ENCODE measurements at regions not wholly inside any gene's neighbourhood (a gene's known extent, or its start where the extent isn't known, plus 50 kb on each side); places are given as distances from the start of the nearest gene placed in this dataset.

DNA sequence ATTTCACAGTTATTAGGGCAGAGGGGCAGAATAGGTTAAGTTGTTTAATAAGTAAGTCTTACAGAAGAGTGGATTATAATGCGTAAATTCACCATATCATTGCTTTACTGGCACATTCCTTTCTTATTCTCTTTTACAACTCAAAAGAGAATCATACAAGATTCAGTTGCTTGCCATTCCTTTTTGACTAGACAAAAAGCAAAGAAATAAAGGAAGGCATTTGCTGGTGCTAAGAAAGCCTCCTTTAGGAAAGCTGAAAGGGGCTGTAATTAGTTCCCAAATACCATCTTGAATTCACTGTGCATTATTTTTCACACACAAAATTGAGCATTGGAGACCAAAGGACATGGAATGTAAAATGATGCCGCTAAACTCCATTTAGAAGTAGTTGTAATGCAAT, 499.3 kb downstream of the NXPH1 start:
- H3K4me1 ChIP-seq: no peaks in the 10 kb centered on the region
- H3K4me3 ChIP-seq: no peak overlapping the region
- TF ChIP-seq, protein P1, sequence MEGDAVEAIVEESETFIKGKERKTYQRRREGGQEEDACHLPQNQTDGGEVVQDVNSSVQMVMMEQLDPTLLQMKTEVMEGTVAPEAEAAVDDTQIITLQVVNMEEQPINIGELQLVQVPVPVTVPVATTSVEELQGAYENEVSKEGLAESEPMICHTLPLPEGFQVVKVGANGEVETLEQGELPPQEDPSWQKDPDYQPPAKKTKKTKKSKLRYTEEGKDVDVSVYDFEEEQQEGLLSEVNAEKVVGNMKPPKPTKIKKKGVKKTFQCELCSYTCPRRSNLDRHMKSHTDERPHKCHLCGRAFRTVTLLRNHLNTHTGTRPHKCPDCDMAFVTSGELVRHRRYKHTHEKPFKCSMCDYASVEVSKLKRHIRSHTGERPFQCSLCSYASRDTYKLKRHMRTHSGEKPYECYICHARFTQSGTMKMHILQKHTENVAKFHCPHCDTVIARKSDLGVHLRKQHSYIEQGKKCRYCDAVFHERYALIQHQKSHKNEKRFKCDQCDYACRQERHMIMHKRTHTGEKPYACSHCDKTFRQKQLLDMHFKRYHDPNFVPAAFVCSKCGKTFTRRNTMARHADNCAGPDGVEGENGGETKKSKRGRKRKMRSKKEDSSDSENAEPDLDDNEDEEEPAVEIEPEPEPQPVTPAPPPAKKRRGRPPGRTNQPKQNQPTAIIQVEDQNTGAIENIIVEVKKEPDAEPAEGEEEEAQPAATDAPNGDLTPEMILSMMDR (IDR thresholded peaks at IDR 0.05): no peak
- H3K27ac ChIP-seq: no peak overlapping the region
- H3K36me3 ChIP-seq: no peaks in the 10 kb centered on the region
- no peaks in the 10 kb centered on the region for H3K27me3 ChIP-seq
- no peak for DNase-seq (ENCODE audit: low spot score)
- H3K9me3 ChIP-seq: no peaks in the 10 kb centered on the region

DNA sequence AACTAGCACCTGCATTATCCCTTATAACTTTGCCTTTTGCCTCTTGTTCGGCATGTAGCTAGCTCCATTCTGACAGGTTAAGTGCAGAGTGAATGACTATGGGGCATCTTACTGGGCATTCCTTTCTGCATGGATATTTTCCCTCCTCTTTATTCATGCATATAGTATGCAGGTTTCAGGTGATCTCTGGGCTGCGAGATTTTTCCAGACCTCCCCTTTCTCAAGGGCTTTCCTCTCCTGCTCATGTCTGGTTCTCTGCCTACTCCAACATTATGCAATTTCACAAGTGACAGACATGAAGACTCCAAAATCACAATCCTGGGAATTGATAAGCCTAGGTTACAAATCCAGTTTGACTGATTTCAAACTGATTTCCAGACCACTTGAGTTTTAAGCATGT, 503.8 kb downstream of the NXPH1 start:
- H3K36me3 ChIP-seq: no peaks in the 10 kb centered on the region
- H3K4me3 ChIP-seq: no peak overlapping the region
- no peaks in the 10 kb centered on the region for H3K9me3 ChIP-seq
- H3K27ac ChIP-seq: no peak overlapping the region
- TF ChIP-seq, protein P1 (IDR thresholded peaks at IDR 0.05): no peak
- H3K4me1 ChIP-seq: no peaks in the 10 kb centered on the region
- DNase-seq (ENCODE audit: low spot score): no peak
- H3K27me3 ChIP-seq: no peaks in the 10 kb centered on the region

DNA sequence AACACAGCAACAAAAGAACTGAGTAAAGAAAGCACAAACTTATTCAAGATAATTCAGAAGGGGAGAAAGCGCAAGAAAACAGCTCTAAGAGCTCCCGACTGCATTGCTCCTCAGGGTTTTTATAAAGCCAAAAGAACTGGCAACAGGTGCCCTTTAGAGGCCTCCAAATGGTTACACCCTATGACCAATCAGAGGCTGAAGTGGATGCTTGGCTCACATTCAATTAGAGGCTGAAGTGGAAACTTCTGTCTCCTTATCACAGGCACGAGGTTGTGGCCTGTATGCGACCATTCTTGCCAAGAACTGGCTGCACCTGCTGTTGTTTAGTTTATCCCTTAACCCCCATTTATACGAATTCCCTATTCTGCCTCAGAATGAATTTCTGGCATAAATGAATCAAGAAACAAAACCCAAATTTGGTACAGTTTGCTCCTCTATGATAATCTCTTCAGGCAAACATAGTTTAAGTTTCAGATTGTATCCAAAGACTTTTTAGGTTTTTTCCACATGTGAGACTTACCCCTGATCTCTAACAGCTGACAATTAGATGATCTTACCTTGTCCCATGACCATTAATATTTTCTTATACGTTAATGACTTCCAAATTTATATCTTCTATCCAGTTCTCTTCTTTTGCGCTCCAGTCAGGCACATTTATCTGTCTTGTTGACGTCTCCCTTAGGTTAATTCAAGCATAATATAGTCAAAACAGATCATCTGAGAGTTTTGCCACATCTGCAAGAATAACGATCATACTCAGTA, 504.8 kb downstream of the NXPH1 start:
- no peak overlapping the region for H3K4me3 ChIP-seq
- no peaks in the 10 kb centered on the region for H3K36me3 ChIP-seq
- no peaks in the 10 kb centered on the region for H3K9me3 ChIP-seq
- TF ChIP-seq, protein P1 (IDR thresholded peaks at IDR 0.05): no peak
- H3K4me1 ChIP-seq: no peaks in the 10 kb centered on the region
- no peak for DNase-seq (ENCODE audit: low spot score)
- no peaks in the 10 kb centered on the region for H3K27me3 ChIP-seq
- no peak overlapping the region for H3K27ac ChIP-seq

DNA sequence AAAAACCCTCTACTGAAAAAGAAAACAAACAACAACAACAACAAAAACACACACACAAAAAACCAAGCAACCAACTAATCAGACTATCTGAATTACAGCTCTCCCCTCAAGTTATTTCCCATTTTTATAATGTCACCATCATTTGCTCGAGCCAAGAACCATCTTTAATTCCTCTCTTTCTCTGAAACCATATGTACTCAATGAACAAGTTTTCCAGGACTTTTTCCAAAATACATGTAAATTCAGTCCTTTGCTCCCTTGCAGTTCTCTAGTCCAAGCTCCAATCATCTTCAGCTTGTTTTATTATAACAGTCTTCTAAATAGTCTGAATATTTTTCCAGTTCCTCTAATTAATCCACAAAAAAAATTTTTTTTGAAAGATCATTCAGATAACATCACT, 506.0 kb downstream of the NXPH1 start:
- Histone ChIP-seq H3K36me3 (no peaks in the 10 kb centered on the region), H3K9me3 (no peaks in the 10 kb centered on the region), H3K27me3 (no peaks in the 10 kb centered on the region), H3K4me1 (no peaks in the 10 kb centered on the region), H3K4me3 (no peak overlapping the region), H3K27ac (no peak overlapping the region)
- DNase-seq (ENCODE audit: low spot score): no peak
- TF ChIP-seq, protein P1 (IDR thresholded peaks at IDR 0.05): no peak

DNA sequence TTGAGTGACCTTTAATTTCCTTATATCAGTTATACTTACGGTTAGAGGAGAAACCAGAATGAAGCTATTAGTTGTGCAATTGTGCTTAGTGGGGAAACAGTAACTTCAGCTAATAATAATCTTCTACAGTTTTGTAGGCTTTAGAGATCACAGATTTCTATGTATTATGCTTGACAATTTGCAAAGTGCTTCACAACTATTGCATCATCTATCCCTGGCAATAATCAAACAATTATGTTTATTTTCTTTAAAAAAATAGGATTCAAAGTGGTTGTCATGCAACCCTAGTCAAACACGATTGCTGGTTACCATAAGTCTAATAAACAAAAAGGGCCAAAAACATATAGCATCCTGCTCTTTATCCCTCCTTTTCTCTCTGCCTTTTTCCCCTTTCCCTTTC, 530.3 kb downstream of the NXPH1 start:
- Histone ChIP-seq H3K27ac (no peak overlapping the region), H3K9me3 (no peaks in the 10 kb centered on the region), H3K27me3 (no peaks in the 10 kb centered on the region), H3K36me3 (no peaks in the 10 kb centered on the region), H3K4me3 (no peak overlapping the region), H3K4me1 (no peaks in the 10 kb centered on the region)
- TF ChIP-seq, protein P1 (IDR thresholded peaks at IDR 0.05): no peak
- no peak for DNase-seq (ENCODE audit: low spot score)

DNA sequence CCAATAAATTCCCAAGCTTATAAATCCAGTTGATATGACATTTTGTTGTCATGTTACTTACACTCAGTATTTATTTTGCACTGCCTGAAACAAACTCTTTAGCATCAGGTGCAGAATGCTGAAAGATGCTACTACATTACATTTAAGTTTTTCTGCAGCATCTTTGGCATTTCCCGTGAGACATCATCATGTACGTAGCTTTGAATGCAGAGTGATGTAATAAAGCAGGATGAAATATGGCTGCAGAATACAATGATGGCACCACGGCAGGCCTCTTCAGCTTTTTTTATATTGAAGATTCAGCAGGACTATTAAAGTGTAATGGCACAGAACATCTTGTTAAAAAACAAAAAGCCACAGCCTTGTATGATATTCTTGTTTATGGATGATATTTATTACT, 531.8 kb downstream of the NXPH1 start:
- Histone ChIP-seq H3K27ac (no peak overlapping the region), H3K27me3 (no peaks in the 10 kb centered on the region), H3K36me3 (no peaks in the 10 kb centered on the region), H3K4me3 (no peak overlapping the region), H3K9me3 (no peaks in the 10 kb centered on the region), H3K4me1 (no peaks in the 10 kb centered on the region)
- TF ChIP-seq, protein P1 (IDR thresholded peaks at IDR 0.05): no peak
- no peak for DNase-seq (ENCODE audit: low spot score)

Measured in right atrium auricular region (tissue), 2 donors.